HG03469 (cell line): ENCODE measurements at regions not wholly inside any gene's neighbourhood (a gene's known extent, or its start where the extent isn't known, plus 50 kb on each side); places are given as distances from the start of the nearest gene placed in this dataset.

ENCODE experiments used
- ATAC-seq: cut with Tn5 transposase; IDR thresholded peaks from one replicate; pipeline ENCODE4 v1.9.1; 2021; ENCODE audit warnings: mild to moderate bottlenecking, moderate library complexity, moderate number of reproducible peaks; ENCODE audit not compliant: unreplicated experiment

DNA sequence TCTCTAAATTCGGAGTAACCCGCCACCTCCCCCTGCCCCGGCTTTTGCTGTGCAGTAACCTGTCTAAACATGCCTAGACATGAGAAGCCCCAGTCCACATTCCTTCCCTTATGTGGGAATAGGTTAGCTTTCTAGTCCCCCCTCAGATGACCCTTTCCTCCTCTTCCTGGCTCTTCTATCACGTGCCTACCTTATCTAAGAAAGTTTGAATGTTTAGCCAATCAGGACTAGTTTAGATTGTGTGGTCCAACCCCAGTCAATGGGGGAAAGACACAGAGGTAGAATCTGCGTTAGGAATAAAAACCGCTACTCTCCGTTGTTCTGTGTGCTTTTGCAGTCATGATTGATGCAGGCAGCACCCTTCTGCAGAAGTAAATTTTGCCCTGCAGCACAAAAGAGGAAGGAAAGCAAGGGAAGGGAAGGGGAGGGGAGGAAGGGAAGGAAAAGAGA is 69.0 kb upstream of the CD93 start:
- ATAC-seq = no peak

DNA sequence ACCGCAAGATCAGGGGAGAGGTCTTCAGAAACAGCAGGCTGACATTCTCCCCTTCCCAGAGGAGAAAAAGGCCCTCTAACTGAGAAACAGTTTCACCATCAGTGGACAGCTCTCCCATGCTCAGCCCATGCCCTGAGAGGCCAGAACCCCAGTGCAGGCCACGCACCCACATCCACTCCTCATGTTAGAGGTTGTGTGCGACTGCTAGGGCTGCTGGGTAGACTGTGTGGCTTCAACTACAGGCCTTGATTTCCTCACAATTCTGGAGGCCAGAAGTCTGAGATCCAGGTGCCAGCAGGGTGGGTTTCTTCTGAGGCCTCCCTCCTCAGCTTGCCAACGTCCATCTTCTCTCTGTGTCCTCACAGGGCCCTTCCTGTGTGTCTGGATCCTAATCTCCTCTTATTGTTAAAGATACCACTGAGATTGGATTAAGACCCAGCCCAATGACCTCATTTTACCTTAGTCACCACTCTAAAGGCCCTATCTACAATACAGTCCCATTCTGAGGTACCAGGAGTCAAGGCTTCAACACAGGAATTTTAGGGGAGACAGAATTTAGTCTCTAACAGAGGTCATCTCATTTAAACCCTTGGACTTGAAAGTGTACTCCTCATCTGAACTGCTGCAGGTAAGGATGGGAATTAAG is 67.7 kb upstream of the CD93 start:
- ATAC-seq = no peak

DNA sequence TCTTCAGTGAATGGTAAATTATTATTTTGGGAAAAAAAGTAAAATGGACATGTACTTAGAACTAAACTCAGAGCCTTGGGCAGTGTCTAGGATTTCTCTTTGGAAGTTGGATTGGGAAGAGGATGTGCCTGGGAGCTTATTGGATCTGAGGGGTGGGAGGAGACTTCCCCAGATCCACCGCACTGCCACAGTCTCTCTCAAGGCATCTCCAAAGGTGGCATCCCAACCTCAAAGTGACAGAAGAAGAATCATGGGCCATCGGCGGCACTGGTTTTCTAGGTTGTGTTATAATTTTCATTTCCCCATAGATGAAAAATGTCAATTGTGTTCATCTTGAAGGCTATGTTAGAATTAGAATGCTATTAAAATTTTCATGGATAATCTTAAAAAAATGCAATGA is 66.8 kb upstream of the CD93 start:
- ATAC-seq = no peak

DNA sequence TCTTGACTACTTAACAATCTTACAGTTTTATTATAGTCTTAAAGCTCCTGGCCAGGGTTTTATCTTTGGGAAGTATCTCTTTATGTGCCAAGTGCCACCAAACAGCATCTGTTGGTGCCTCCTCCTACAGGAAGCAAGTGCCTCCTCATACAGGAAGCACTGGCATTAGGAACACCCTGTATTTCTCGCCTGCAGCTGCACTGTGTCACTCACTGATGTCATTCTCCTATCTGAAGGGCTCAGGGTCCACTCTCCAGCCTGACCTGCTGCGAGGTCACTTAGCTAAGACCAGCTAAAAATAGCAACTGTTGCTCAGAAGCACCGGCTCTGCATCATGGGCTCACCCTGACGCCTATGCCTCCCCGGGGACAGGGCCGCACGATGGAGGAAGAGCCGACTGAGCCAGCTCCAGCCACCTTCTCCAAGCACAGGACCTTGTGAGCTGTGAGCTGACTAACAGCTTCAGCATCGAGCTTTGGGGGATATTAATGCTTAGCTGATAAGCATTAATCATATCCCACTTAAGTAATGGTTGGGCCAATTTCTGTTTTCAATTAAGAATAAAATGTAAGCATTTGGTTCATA is 66.3 kb upstream of the CD93 start:
- no peak for ATAC-seq

DNA sequence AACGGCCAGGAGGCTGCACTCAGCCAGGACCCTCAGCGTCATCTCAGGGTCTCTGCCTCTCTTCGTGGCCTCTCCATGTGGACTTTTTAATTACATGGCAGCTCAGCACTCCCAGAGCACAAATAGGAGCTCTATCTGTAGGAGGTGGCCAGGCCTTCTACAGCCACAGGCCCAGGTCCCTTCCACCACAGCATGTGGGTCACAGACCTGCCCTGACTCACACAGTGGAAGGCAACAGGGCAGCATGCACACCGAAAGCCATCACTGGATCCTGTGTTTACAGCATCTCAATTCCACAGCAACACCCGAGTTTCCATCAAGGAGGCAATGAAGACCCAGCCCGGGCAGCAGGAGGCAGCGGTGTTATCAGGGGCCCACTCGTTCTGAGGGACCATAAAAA is 65.8 kb upstream of the CD93 start:
- ATAC-seq = no peak

DNA sequence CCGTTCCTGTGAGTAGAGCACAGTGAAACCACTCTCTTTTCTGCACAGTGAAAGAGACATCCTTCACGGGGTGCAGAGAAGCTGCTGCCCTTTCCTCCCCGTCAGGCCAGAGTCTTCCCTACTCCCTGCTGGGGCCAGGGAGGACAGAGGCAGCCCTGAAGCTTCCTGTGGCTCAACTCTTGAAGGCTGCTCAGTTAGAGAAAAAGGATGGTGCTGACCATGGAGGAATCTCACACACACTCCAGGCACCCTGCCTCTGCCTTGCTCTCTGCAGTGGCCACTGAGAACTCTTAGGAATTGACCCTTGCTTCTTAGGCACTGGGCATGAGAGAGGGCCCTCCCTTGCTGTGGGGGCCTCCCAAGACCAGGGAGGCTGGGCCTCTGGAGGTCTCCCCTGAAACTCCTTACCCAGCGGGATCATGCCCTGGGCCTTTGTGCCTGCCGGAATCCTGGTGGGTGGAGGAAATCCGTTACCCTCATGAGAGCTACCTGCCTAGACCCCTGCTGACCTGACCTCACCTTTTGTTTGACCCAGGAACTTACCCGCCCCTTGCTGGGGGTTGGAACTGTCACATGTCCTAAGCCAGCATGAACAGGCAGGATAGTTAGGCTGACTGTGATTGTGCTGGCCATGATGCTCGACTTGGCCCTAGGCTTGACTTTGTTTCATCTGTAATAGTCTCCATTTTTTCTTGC is 65.0 kb upstream of the CD93 start:
- no peak for ATAC-seq

DNA sequence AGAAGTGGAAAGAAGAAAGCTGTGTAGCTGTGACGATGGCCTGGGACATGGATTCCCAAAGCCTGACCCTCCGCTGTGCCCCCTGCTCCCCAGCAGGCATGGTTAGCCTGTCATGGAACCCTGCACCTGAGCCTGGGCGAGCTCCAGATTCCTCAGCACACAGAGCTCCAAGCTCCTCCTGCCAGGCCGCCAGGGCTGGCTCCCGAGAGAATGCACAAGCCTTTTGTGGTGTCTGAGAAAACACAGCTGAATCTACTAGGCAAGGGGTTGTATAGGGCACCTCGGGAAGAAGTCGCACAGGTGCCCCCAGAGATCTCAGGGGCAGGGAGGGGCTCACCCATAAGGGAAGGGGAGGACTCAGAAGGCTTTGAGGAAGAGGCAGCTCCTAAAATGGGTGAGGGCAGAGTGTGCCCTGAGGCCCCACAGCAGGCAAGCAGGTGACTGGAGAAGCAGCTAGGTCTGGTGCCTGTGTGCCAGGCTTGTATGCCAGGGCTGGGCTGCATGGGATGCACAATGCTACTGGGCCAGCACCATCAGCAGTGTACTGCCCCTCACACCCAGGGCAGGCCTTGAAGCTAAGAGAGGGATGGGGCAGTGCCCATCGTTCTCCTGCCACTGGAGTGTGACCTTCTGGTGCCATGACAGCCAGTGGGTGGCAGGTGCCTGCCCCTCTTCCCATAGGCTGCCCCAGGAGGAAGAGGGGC is 64.3 kb upstream of the CD93 start:
- no peak for ATAC-seq

DNA sequence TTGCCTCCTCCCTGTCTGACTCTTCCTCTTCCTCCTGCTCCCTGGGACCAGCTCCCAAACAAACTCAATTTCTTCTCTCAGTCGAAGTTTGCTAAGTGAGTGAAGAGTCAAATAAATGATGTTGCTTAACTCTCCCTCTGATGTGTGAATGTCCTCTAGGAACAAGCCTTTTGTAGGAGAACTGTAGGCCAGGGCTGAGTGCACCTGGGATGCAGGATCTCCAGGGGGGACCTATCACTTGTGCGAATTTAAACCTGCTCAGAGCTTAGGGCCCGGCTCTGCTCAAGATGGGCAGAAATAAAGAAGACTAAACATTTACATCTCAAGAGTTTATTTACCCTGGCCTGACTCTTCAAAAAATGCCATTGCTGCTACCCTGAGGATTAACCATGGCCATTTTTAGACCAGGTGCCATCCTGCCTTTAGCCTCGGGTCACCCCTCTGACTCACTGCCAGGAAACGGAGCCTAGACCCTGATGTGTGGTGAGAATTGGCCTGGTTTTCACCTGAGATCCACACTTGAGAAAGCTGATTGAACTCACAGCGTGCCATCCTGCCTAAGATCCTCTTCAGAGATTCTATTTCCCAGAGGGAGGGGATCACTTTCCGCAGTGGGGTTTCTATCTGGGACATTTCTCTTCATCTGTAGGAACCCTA is 63.6 kb upstream of the CD93 start:
- ATAC-seq = no peak

DNA sequence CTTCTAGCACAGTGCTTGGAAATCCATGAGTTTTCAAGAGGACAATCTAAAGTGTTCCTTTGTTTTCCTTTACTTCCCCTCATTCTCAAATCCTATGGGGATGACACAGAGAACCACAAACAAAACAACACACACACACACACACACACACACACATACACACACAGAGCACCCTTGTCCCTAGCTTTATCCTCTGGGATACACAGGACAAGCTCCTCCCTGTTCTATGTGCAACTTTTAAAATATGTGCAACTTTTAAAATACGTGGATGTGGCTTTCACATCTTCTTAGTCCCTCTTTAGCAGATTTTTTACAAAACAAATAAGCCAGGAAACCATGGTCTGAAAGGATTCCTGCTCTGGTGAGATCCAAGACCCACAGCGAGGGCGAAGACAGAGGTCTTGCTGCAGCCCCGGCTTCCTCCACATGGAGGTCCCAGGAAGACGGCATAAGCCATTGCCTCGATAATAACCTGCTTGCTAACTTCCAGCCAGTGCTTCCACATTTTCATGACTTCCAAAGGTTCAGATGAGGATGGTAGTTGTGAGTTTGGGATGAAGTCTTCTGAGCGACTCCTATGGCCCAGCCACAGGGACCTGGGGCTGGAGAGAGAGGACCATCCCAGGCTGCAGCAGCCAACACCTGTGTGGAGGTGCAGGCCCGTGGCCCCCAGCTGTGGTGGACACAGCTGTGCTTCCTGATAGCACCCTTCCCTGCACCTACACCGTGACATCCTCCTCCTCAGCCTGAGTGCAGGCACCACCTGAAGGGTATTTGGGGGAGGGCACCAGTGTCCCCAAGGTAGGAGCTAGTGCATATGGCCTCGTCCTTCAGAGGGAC is 62.8 kb upstream of the CD93 start:
- ATAC-seq = no peak

DNA sequence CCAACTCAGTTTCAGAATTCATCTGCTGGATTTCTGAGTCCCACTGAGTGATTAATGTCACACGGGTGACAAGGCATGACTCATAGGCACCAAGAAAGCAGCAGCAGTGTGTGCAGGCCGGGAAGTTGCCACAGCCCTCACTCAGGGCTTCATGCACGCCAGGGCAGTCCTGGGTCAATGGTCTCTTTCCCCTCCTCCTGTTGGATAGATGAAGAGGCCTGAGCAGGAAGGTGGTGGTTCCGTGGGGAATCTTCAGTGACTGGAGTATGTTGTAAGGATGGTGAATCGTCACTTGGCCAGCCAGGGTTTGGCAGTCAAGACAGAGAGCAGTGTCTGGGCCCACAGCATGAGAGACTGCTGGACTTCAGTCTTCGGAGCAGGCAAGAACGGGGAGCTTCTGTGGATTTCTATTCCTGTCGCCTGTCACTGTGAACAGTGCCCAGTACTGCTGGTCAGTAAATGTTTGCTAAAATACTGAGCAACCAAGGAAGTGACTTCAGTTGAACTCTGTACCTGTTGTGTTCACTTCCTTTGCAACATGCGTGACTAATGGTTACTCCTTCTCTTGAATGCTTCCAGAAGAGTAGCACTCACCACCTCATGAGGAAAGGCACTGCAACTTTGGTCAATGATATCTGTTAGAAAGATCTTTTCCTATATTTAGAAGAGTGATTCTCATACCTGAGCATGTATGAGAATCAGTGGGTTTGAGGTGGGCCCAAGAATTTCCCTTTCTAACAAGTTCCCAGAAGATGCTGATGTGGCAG is 62.0 kb upstream of the CD93 start:
- ATAC-seq = peak; percentile 43

DNA sequence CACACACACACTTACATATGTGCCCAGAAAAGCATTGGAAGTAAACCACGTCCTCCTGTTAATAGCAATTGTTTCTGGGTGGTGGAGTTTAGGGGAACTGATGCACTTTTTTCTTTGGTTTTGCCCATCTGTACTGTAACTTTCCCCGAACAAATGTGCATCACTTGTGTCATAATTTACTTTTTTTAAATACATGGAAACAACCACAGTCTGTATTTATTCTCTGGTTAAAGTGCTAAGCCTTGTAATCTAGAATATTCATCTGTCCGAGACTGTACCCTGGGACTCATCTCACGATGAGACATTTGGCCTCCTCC is 61.5 kb upstream of the CD93 start:
- ATAC-seq = no peak

DNA sequence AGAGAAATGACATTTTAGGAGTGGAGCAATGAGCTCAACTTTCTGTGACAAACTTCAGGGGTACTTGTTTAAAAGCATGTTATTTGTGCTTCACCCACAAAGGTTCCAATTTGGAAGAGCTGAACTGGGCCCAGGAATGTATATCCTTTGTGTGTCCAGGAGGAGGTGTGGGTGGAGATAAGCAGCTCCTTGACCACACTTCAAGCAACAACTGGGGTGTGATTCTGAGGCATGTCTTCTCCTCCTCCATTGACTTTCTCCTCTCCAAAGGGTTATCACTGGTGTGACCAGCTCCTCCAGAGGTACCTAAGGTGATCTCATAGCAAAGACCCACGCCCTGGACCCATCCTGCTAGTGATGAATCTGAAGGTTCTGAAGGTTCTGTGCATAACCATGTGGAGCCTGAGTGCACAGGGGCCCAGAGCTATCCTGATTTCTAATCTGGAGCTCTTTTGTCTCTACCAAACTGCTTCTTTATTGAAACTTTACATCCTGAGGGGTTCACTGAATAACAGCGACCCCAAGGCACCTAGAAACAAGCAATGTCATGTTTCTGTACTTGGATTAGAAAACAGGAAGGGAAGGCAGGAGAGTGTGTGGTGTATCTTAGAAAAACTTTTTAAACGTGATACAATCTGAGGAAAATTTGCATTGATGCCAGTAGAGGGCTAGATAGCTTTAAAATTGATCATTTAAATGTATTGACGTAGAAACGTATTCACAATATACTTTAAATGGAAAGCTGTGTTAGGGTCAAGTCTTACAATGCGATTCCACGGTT is 60.9 kb upstream of the CD93 start:
- no peak for ATAC-seq

DNA sequence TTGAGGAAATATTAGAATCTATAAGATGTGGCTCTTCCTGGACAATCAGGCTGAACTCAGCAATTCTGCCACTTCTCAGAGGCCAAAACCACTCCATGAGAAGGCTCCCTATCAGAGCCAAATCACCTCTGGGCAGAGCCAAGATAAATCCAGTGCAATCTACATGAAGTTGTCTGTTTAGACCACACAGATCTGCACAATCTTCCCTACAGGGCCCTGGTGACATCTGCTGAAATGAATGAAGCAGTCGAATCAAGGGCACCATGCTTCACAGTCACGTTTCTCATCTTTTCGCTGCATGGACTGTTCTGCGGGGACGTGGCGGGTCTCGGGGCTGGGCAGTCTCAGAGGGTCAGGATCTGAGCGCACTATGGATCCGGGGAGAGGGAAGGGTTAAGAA is 60.1 kb upstream of the CD93 start:
- ATAC-seq = no peak

DNA sequence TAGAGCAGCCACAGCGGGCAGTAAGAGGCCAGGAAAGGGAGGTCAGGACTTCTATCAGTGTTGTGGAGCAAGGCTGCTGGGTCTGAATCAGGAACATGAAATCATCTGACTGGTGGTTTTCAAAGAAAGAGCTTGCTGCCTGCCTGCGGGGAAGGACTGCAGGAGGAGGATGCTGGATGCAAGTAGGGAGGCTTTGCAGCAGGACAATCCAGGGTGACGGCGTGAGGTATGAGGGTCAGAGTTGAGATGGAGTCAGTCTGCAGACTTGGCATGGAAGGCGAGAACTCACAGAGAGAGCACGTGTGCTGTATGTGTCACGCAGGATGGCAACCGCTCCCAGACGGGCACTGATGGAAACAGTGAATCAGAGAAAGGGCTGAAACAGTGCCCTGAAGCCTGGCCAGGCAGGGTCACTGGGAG is 59.2 kb upstream of the CD93 start:
- no peak for ATAC-seq

DNA sequence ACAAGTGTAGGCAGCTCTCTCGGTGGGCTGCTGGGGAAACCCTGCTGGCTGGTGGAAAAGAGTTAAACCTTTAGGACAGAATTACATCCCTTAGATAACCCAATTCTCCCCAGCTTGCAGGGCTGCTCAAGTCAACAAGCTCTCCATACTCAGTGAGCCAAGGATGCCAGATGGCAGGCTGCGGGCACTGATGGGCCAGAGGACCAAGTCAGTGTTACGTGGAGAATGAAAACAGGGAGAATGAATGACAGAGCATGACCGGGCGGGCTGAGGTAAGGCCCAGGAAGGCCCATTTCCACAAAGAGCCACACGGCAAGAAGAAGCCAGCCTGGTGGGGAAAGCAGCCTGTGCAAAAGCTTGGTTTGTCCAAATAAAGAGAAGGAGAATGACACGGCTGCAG is 58.7 kb upstream of the CD93 start:
- ATAC-seq = no peak

DNA sequence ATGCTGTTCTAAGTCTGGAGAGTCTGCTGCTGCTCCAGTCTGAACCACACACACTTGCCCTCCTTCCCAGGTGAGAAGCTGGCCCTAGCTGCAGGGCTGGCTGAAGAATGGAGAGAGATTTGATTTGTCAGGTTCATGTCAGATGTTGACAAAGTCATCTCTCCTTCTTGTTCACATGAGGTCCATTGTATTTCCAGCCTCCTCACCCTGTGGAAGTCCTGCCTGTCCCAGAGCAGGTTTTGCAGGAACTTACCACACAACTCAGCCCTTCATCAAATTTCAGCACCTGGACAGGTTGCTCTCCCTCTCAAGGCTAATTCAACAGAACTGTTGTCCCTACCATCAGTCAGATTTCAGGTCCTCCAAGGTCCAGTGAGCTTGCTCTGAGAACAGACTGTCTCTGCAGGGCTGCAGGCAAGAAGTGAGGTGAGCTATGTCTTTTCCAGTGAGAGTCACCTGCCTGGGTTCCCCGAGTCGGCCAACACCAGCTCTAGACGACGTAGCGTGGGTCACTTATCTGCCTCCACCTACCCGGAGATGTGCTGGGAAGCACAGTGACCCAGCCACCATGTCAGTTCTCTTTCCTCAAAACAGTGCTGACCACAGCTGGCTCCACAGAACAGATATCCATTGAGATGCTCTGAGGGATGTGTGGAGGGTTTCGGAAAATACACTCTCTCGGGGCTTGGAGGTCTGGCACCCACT is 58.0 kb upstream of the CD93 start:
- ATAC-seq = no peak

DNA sequence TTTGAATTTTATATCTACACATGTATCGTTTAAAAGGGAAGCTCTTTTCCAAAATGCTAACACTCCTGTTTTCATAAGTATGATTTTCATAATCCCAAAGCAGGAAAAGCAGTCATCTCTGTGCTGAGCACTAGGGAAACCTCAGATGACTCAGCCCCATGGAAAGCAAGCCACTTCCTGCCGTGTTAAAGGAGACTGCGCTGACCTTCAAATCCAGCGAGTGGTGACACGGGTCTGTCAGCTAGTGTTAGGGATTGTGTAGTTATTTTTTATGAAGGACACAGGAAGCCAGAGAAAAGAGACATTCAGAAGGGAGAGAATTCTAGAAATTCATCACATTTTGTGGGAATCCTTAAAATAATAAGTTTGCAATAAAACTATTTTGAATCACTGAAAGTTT is 57.0 kb upstream of the CD93 start:
- ATAC-seq = no peak
